SU-DHL-6 (cell line): ENCODE measurements at regions not wholly inside any gene's neighbourhood (a gene's known extent, or its start where the extent isn't known, plus 50 kb on each side); places are given as distances from the start of the nearest gene placed in this dataset.

Experiments used
- EZH2phosphoT487 ChIP-seq: fragments of 200-600 bp; sonication (generic), shearing (Covaris generic); conservative IDR thresholded peaks from 2 replicates; pipeline ENCODE4 v1.6.1; 2018; ENCODE audit warnings: mild to moderate bottlenecking, antibody characterized with exemption, low read length, moderate library complexity, mixed read lengths
- TF ChIP-seq, protein P1 (sequence below): fragments of 200-600 bp; sonication (generic); IDR thresholded peaks from one replicate; pipeline ENCODE4 v1.5.1; 2017; ENCODE audit warnings: antibody characterized with exemption, mild to moderate bottlenecking, low read length, moderate library complexity; ENCODE audit not compliant: insufficient read depth, poor library complexity, severe bottlenecking

GRCh38 chrX:45360571-45360970 lies 159.9 kb upstream of the DIPK2B start:
- TF ChIP-seq, protein P1, sequence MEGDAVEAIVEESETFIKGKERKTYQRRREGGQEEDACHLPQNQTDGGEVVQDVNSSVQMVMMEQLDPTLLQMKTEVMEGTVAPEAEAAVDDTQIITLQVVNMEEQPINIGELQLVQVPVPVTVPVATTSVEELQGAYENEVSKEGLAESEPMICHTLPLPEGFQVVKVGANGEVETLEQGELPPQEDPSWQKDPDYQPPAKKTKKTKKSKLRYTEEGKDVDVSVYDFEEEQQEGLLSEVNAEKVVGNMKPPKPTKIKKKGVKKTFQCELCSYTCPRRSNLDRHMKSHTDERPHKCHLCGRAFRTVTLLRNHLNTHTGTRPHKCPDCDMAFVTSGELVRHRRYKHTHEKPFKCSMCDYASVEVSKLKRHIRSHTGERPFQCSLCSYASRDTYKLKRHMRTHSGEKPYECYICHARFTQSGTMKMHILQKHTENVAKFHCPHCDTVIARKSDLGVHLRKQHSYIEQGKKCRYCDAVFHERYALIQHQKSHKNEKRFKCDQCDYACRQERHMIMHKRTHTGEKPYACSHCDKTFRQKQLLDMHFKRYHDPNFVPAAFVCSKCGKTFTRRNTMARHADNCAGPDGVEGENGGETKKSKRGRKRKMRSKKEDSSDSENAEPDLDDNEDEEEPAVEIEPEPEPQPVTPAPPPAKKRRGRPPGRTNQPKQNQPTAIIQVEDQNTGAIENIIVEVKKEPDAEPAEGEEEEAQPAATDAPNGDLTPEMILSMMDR: no peak
- TF ChIP-seq EZH2phosphoT487: no peak
